Keratinocyte (primary cell): ENCODE measurements at regions not wholly inside any gene's neighbourhood (a gene's known extent, or its start where the extent isn't known, plus 50 kb on each side); places are given as distances from the start of the nearest gene placed in this dataset.

Experiments
- DNase-seq: peaks from one replicate; pipeline ENCODE4 v3.0.0-alpha.2; 2011; ENCODE audit warnings: low read depth, missing footprints, low spot score
- FAIRE-seq: peaks from 2 replicates; lab custom pipeline; 2011; peaks lifted over from hg19 to GRCh38; lab: Jason Lieb, UNC
- H2AFZ ChIP-seq: 2 replicates; pipeline ENCODE4 v1.6.0; 2012; ENCODE audit warnings: low read length, control low read depth, inconsistent platforms; ENCODE audit not compliant: control insufficient read depth
- H3K27ac ChIP-seq: 2 replicates; pipeline ENCODE4 v1.5.1; 2011; ENCODE audit warnings: low read length; ENCODE audit not compliant: control insufficient read depth, insufficient read depth
- H3K27me3 ChIP-seq: 3 replicates; pipeline ENCODE4 v1.6.0; 2011; ENCODE audit warnings: low read length; ENCODE audit not compliant: control insufficient read depth, insufficient read depth; ENCODE audit errors: extremely low read depth
- H3K36me3 ChIP-seq, 2 experiments: 2 replicates in 1 of 2; 3 replicates in 1 of 2; pipeline ENCODE4 v1.5.1; 2011; ENCODE audit warnings: low read length in 2 of 2, mild to moderate bottlenecking in 1 of 2; ENCODE audit not compliant: control insufficient read depth in 2 of 2, insufficient read depth in 2 of 2; ENCODE audit errors: extremely low read depth in 1 of 2
- H3K4me1 ChIP-seq: 3 replicates; pipeline ENCODE4 v1.5.1; 2011; ENCODE audit warnings: low read length; ENCODE audit not compliant: control insufficient read depth, insufficient read depth; ENCODE audit errors: extremely low read depth
- H3K4me2 ChIP-seq: 3 replicates; pipeline ENCODE4 v1.6.0; 2011; ENCODE audit warnings: low read depth, low read length; ENCODE audit not compliant: control insufficient read depth, insufficient read depth; ENCODE audit errors: extremely low read depth
- H3K4me3 ChIP-seq, 3 experiments: fragments of 200-600 bp in 1 of 3; sonication (generic) in 1 of 3; 2 replicates in 2 of 3; 3 replicates in 1 of 3; pipeline ENCODE4 v1.5.1; 2011 to 2016; ENCODE audit warnings: low read length in 3 of 3, mild to moderate bottlenecking in 3 of 3, control low read depth in 2 of 3, inconsistent platforms in 1 of 3, low read depth in 1 of 3, mixed read lengths in 1 of 3, mixed run types in 1 of 3, moderate library complexity in 1 of 3; ENCODE audit not compliant: control insufficient read depth in 2 of 3, insufficient read depth in 2 of 3; ENCODE audit errors: extremely low read depth in 1 of 3
- H3K79me2 ChIP-seq: 2 replicates; pipeline ENCODE4 v1.6.0; 2012; ENCODE audit warnings: low read length; ENCODE audit not compliant: control insufficient read depth, insufficient read depth
- H3K9ac ChIP-seq: 3 replicates; pipeline ENCODE4 v1.6.0; 2011; ENCODE audit warnings: low read length; ENCODE audit not compliant: control insufficient read depth, insufficient read depth; ENCODE audit errors: extremely low read depth
- H3K9me1 ChIP-seq: 3 replicates; pipeline ENCODE4 v1.6.0; 2011; ENCODE audit warnings: low read length; ENCODE audit not compliant: control insufficient read depth, insufficient read depth; ENCODE audit errors: extremely low read depth
- H3K9me3 ChIP-seq: 2 replicates; pipeline ENCODE4 v1.5.1; 2012; ENCODE audit warnings: low read depth, low read length; ENCODE audit not compliant: control insufficient read depth
- H4K20me1 ChIP-seq: 3 replicates; pipeline ENCODE4 v1.6.0; 2011; ENCODE audit warnings: low read length; ENCODE audit not compliant: control insufficient read depth, insufficient read depth; ENCODE audit errors: extremely low read depth
- EZH2 ChIP-seq: IDR thresholded peaks from one replicate; pipeline ENCODE4 v1.6.1; 2012; ENCODE audit warnings: inconsistent platforms, mild to moderate bottlenecking, low read length, moderate library complexity
- dilution Hi-C: fragments of 300-500 bp; cut with MboI; formaldehyde crosslinking; loops from one replicate; pipeline ENCODE4 v1.7.0; 2020; ENCODE audit warnings: low sequenced_read_pairs; ENCODE audit not compliant: extremely low pct_ligation_motif_present
- TF ChIP-seq, protein P1 (sequence below), 3 experiments: IDR thresholded peaks in 1 of 3; conservative IDR thresholded peaks in 1 of 3; optimal IDR thresholded peaks in 1 of 3; 2 replicates in 2 of 3; 3 replicates in 1 of 3; pipeline versions ENCODE3 to v1.5.1; 2011; ENCODE audit warnings: low read length in 3 of 3, mild to moderate bottlenecking in 3 of 3, moderate library complexity in 2 of 3, control low read depth in 1 of 3, inconsistent platforms in 1 of 3; ENCODE audit not compliant: insufficient read depth in 2 of 3; ENCODE audit errors: extremely low read depth in 1 of 3

DNA sequence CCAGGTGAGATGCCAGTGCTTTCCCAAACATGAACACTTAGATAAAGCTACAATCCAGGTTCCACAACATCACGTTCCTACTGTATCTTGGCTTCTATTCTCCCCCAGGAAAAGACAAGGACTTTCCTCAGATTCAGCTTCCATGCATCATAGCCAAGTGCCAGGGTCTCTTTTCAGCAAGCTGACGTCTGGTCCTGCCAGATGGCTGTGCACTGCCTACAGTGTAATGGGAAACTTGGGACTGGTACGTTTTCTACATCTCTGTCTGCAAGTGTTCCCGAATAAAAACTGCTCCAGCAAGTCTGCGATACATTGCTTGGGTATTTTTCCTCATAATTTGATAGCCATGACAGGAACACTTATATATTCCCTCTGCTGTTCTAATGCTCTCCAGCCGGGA, 412.5 kb downstream of the FAM181B start:
- Histone ChIP-seq H3K79me2 (no peaks in the 10 kb centered on the region), H3K4me3 (no peak overlapping the region), H2AFZ (no peak overlapping the region), H3K9ac (no peak overlapping the region), H3K36me3 (no peaks in the 10 kb centered on the region), H3K27ac (no peak overlapping the region), H3K9me3 (no peaks in the 10 kb centered on the region), H3K9me1 (no peaks in the 10 kb centered on the region), H4K20me1 (no peaks in the 10 kb centered on the region), H3K27me3 (no peaks in the 10 kb centered on the region), H3K4me1 (no peaks in the 10 kb centered on the region), H3K4me2 (no peak overlapping the region)
- no peak for DNase-seq
- FAIRE-seq = no peak
- dilution Hi-C loops = no loop called here
- TF ChIP-seq, protein P1, sequence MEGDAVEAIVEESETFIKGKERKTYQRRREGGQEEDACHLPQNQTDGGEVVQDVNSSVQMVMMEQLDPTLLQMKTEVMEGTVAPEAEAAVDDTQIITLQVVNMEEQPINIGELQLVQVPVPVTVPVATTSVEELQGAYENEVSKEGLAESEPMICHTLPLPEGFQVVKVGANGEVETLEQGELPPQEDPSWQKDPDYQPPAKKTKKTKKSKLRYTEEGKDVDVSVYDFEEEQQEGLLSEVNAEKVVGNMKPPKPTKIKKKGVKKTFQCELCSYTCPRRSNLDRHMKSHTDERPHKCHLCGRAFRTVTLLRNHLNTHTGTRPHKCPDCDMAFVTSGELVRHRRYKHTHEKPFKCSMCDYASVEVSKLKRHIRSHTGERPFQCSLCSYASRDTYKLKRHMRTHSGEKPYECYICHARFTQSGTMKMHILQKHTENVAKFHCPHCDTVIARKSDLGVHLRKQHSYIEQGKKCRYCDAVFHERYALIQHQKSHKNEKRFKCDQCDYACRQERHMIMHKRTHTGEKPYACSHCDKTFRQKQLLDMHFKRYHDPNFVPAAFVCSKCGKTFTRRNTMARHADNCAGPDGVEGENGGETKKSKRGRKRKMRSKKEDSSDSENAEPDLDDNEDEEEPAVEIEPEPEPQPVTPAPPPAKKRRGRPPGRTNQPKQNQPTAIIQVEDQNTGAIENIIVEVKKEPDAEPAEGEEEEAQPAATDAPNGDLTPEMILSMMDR (optimal IDR thresholded peaks at IDR 0.05 in 1 of 3, IDR thresholded peaks at IDR 0.05 in 1 of 3, conservative IDR thresholded peaks at IDR 0.05 in 1 of 3; ENCODE audit: extremely low read depth in 1 of 3, insufficient read depth in 2 of 3, low read length in 3 of 3) = no peak
- no peak for TF ChIP-seq EZH2

DNA sequence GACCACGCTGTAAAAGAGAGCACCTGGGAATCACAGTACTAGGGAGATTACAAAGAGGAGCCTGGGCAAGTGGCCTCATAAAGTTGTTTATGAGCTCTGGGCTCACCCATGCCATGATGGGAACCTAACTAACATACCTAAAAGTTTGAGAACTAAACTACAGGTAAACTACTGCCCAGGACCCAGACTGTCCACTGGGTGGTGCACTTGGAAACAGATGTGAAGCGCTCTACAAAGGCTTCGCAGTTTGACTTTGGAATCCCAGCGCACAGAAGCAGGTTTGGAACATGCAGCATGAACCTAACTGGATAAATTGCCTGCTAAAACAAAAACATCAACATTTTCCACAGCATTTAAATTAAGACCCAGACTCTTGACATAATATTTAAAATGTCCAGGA, 418.6 kb downstream of the FAM181B start:
- Histone ChIP-seq H3K9ac (no peak overlapping the region), H3K4me3 (no peak overlapping the region), H3K9me1 (no peaks in the 10 kb centered on the region), H4K20me1 (no peaks in the 10 kb centered on the region), H3K4me1 (no peaks in the 10 kb centered on the region), H3K27ac (no peak overlapping the region), H3K36me3 (no peaks in the 10 kb centered on the region), H3K27me3 (no peaks in the 10 kb centered on the region), H3K9me3 (no peaks in the 10 kb centered on the region), H3K79me2 (no peaks in the 10 kb centered on the region), H2AFZ (no peak overlapping the region), H3K4me2 (no peak overlapping the region)
- no peak for FAIRE-seq
- dilution Hi-C loops = no loop called here
- TF ChIP-seq, protein P1 (optimal IDR thresholded peaks at IDR 0.05 in 1 of 3, IDR thresholded peaks at IDR 0.05 in 1 of 3, conservative IDR thresholded peaks at IDR 0.05 in 1 of 3; ENCODE audit: extremely low read depth in 1 of 3, insufficient read depth in 2 of 3, low read length in 3 of 3) = peak; percentile 11 to 51 (median 13)
- no peak for TF ChIP-seq EZH2
- DNase-seq = no peak
